H1 (cell line): ENCODE measurements at regions not wholly inside any gene's neighbourhood (a gene's known extent, or its start where the extent isn't known, plus 50 kb on each side); places are given as distances from the start of the nearest gene placed in this dataset.

Experiments used
- CTCF ChIA-PET: fragments of 300-600 bp; sonication (Branson Sonifier 250); formaldehyde crosslinking; loops from one replicate; lab custom pipeline; 2021; ENCODE audit not compliant: partially characterized antibody; lab: Charles Lee
- POLR2A ChIA-PET: fragments of 300-600 bp; sonication (Branson Sonifier 250); formaldehyde crosslinking; loops from one replicate; lab custom pipeline; 2021; ENCODE audit warnings: inconsistent platforms; ENCODE audit not compliant: partially characterized antibody; lab: Charles Lee
- DNase-seq, 2 experiments: peaks; one replicate each; pipeline versions ENCODE4 v3.0.0 to v3.0.0-alpha.2; 2010 to 2022; ENCODE audit warnings: low spot score in 2 of 2, low read depth in 1 of 2, mixed read lengths in 1 of 2
- FAIRE-seq: peaks from 2 replicates; lab custom pipeline; 2011; peaks lifted over from hg19 to GRCh38; lab: Jason Lieb, UNC
- H2AFZ ChIP-seq: 2 replicates; pipeline ENCODE4 v1.8.1; 2012; ENCODE audit warnings: low read length, inconsistent platforms
- H2AK5ac ChIP-seq: 2 replicates; pipeline ENCODE4 v1.6.1; 2013; ENCODE audit warnings: low read depth, low read length
- H2BK120ac ChIP-seq: replicated peaks from 2 replicates; pipeline ENCODE3; 2013; ENCODE audit warnings: low read depth, low read length, inconsistent platforms
- H2BK12ac ChIP-seq: 2 replicates; pipeline ENCODE4 v1.6.1; 2013; ENCODE audit warnings: low read depth, low read length
- H2BK15ac ChIP-seq: 2 replicates; pipeline ENCODE4 v1.6.1; 2013; ENCODE audit warnings: low read length
- H2BK20ac ChIP-seq: 2 replicates; pipeline ENCODE4 v1.6.1; 2013; ENCODE audit warnings: low read length
- H2BK5ac ChIP-seq: 2 replicates; pipeline ENCODE4 v1.6.1; 2013; ENCODE audit warnings: low read depth, low read length
- H3K14ac ChIP-seq: 2 replicates; pipeline ENCODE4 v1.6.1; 2013; ENCODE audit warnings: inconsistent platforms; ENCODE audit not compliant: insufficient read length
- H3K18ac ChIP-seq: 2 replicates; pipeline ENCODE4 v1.6.1; 2013; ENCODE audit warnings: low read length; ENCODE audit errors: extremely low read depth
- H3K23ac ChIP-seq: 2 replicates; pipeline ENCODE4 v1.6.1; 2013; ENCODE audit warnings: inconsistent platforms; ENCODE audit not compliant: insufficient read length
- H3K23me2 ChIP-seq: 2 replicates; pipeline ENCODE4 v1.6.1; 2013; ENCODE audit warnings: low read depth, low read length
- H3K27ac ChIP-seq: 2 replicates; pipeline ENCODE4 v1.6.1; 2011; ENCODE audit warnings: low read depth, low read length, inconsistent platforms
- H3K27me3 ChIP-seq, 4 experiments: replicated peaks in 1 of 4; 1 replicate in 1 of 4; 2 replicates in 3 of 4; pipeline versions ENCODE4 v1.6.1 to v1.8.1; 2011 to 2013; ENCODE audit warnings: low read length in 3 of 4, mild to moderate bottlenecking in 3 of 4, inconsistent platforms in 2 of 4, mixed read lengths in 2 of 4, moderate library complexity in 1 of 4; ENCODE audit not compliant: control insufficient read depth in 3 of 4, insufficient read depth in 3 of 4; ENCODE audit errors: extremely low read depth in 1 of 4
- H3K36me3 ChIP-seq, 4 experiments: 2 replicates each; pipeline versions ENCODE4 v1.6.1 to v1.8.1; 2011 to 2013; ENCODE audit warnings: mild to moderate bottlenecking in 4 of 4, low read length in 3 of 4, moderate library complexity in 2 of 4, control low read depth in 1 of 4, inconsistent platforms in 1 of 4; ENCODE audit not compliant: insufficient read depth in 4 of 4, control insufficient read depth in 2 of 4
- H3K4ac ChIP-seq: replicated peaks from 2 replicates; pipeline ENCODE3; 2013; ENCODE audit warnings: low read length, low read depth, mixed read lengths, inconsistent platforms; ENCODE audit not compliant: insufficient read length
- H3K4me1 ChIP-seq, 4 experiments: replicated peaks in 1 of 4; 1 replicate in 1 of 4; 2 replicates in 3 of 4; pipeline versions ENCODE4 v1.6.1 to v1.8.1; 2011 to 2013; ENCODE audit warnings: low read length in 3 of 4, inconsistent platforms in 2 of 4, mixed read lengths in 1 of 4; ENCODE audit not compliant: insufficient read depth in 4 of 4, control insufficient read depth in 3 of 4
- H3K4me2 ChIP-seq, 2 experiments: 2 replicates each; pipeline versions ENCODE4 v1.6.1 to v1.8.1; 2011 to 2013; ENCODE audit warnings: low read depth in 2 of 2, low read length in 2 of 2, control low read depth in 1 of 2, inconsistent platforms in 1 of 2, mild to moderate bottlenecking in 1 of 2; ENCODE audit not compliant: insufficient read depth in 1 of 2
- H3K4me3 ChIP-seq, 4 experiments: fragments of 200-600, 300-600 bp in 1 of 4; sonication (generic), shearing (Covaris generic), sonication (Bioruptor Twin) in 1 of 4; 2 replicates each; pipeline versions ENCODE4 v1.5.1 to v1.8.1; 2011 to 2016; ENCODE audit warnings: low read length in 4 of 4, low read depth in 3 of 4, control low read depth in 2 of 4, inconsistent platforms in 2 of 4, mild to moderate bottlenecking in 2 of 4, mixed read lengths in 1 of 4, moderate library complexity in 1 of 4; ENCODE audit not compliant: insufficient read depth in 2 of 4; ENCODE audit errors: extremely low read depth in 1 of 4
- H3K56ac ChIP-seq: replicated peaks from 2 replicates; pipeline ENCODE3; 2013; ENCODE audit warnings: low read depth, mild to moderate bottlenecking, mixed read lengths, low read length, inconsistent platforms; ENCODE audit not compliant: insufficient read length
- H3K79me1 ChIP-seq: 2 replicates; pipeline ENCODE4 v1.6.1; 2013; ENCODE audit warnings: low read depth, low read length, control low read depth
- H3K79me2 ChIP-seq, 2 experiments: 2 replicates each; pipeline versions ENCODE4 v1.6.1 to v1.8.1; 2012 to 2013; ENCODE audit warnings: low read length in 2 of 2, mild to moderate bottlenecking in 2 of 2, inconsistent platforms in 1 of 2; ENCODE audit not compliant: insufficient read depth in 2 of 2, control insufficient read depth in 1 of 2
- H3K9ac ChIP-seq, 4 experiments: replicated peaks in 1 of 4; 1 replicate in 1 of 4; 2 replicates in 3 of 4; pipeline versions ENCODE4 v1.6.1 to v1.8.1; 2011 to 2013; ENCODE audit warnings: low read depth in 3 of 4, low read length in 3 of 4, control low read depth in 2 of 4, mild to moderate bottlenecking in 2 of 4, moderate library complexity in 2 of 4, inconsistent platforms in 1 of 4; ENCODE audit errors: extremely low read depth in 1 of 4
- H3K9me3 ChIP-seq, 2 experiments: 2 replicates each; pipeline versions ENCODE4 v1.6.1 to v1.8.1; 2012 to 2013; ENCODE audit warnings: mild to moderate bottlenecking in 2 of 2, moderate library complexity in 2 of 2, control low read depth in 1 of 2, inconsistent platforms in 1 of 2, low read depth in 1 of 2, low read length in 1 of 2, mixed read lengths in 1 of 2; ENCODE audit not compliant: insufficient read depth in 2 of 2
- H4K20me1 ChIP-seq, 2 experiments: replicated peaks in 1 of 2; 2 replicates each; pipeline versions ENCODE3 to v1.8.1; 2011 to 2013; ENCODE audit warnings: inconsistent platforms in 2 of 2, low read length in 2 of 2, mild to moderate bottlenecking in 1 of 2; ENCODE audit not compliant: insufficient read depth in 2 of 2, control insufficient read depth in 1 of 2
- H4K5ac ChIP-seq: 2 replicates; pipeline ENCODE4 v1.6.1; 2013; ENCODE audit warnings: low read length, low read depth, mixed read lengths, inconsistent platforms; ENCODE audit not compliant: insufficient read length
- H4K8ac ChIP-seq: 2 replicates; pipeline ENCODE4 v1.8.0; 2013; ENCODE audit warnings: mild to moderate bottlenecking, moderate library complexity, low read length, inconsistent platforms; ENCODE audit not compliant: insufficient read depth; ENCODE audit errors: extremely low read depth
- H4K91ac ChIP-seq: replicated peaks from 2 replicates; pipeline ENCODE3; 2013; ENCODE audit warnings: low read length, mixed read lengths, inconsistent platforms; ENCODE audit not compliant: insufficient read length
- NRF1 ChIP-seq: IDR thresholded peaks from 2 replicates; pipeline ENCODE4 v1.6.1; 2011; ENCODE audit warnings: mild to moderate bottlenecking, low read depth, low read length, improper control_type of control experiment
- PHF8 ChIP-seq: fragments of 200-600 bp; sonication (generic); conservative IDR thresholded peaks from 2 replicates; pipeline ENCODE4 v1.7.1; 2012; ENCODE audit warnings: low read depth, mild to moderate bottlenecking, inconsistent platforms, low read length, moderate library complexity
- POU5F1 ChIP-seq: IDR thresholded peaks from 2 replicates; pipeline ENCODE4 v1.6.1; 2011; ENCODE audit warnings: low read depth, mild to moderate bottlenecking, low read length, moderate library complexity
- RAD21 ChIP-seq, 2 experiments: IDR thresholded peaks in 1 of 2; conservative IDR thresholded peaks in 1 of 2; 2 replicates each; pipeline ENCODE4 v1.6.1; 2011; ENCODE audit warnings: low read depth in 2 of 2, low read length in 2 of 2, improper control_type of control experiment in 1 of 2, inconsistent platforms in 1 of 2, mild to moderate bottlenecking in 1 of 2, moderate library complexity in 1 of 2
- RXRA ChIP-seq: IDR thresholded peaks from 2 replicates; pipeline ENCODE4 v1.6.1; 2011; ENCODE audit warnings: low read depth, mild to moderate bottlenecking, low read length, moderate library complexity; ENCODE audit not compliant: insufficient read depth
- SUZ12 ChIP-seq: fragments of 200-600 bp; sonication (generic); IDR thresholded peaks from 2 replicates; pipeline ENCODE4 v1.6.1; 2012; ENCODE audit warnings: mild to moderate bottlenecking, inconsistent platforms, low read length, moderate library complexity, mixed read lengths
- WGBS, 2 experiments: shearing (Covaris generic) in 1 of 2; methylation state at CpG; one replicate each; pipeline versions ENCODE4 v1.1.6 to v1.1.7; 2013 to 2015; ENCODE audit warnings: low lambda C conversion rate in 2 of 2, mixed read lengths in 2 of 2, inconsistent platforms in 1 of 2, low coverage in 1 of 2, missing lambda C conversion rate in 1 of 2; ENCODE audit not compliant: insufficient replicate concordance in 2 of 2, insufficient coverage in 1 of 2, insufficient read length in 1 of 2; ENCODE audit errors: extremely low coverage in 1 of 2, missing lambda C conversion rate in 1 of 2; 5-methylcytosine and 5-hydroxymethylcytosine counted together
- TF ChIP-seq, protein P1 (sequence below), 3 experiments: IDR thresholded peaks; 1 replicate in 2 of 3; 2 replicates in 1 of 3; pipeline versions ENCODE4 v1.5.1 to v1.6.1; 2011; ENCODE audit warnings: low read length in 3 of 3, mild to moderate bottlenecking in 3 of 3, inconsistent platforms in 2 of 3, low read depth in 1 of 3, moderate library complexity in 1 of 3; ENCODE audit not compliant: insufficient read depth in 1 of 3; ENCODE audit errors: control extremely low read depth in 1 of 3

GRCh38 chr4:20428436-20429160 is 176.9 kb downstream of the SLIT2 start:
- Histone ChIP-seq H2BK5ac (no peak overlapping the region), H3K79me1 (no peaks in the 10 kb centered on the region), H3K4me1 (peaks cover 0 to 7% (median 2%) of the 10 kb centered on the region in 4 experiments; a peak in 2 of 7 replicates), H4K20me1 (no peaks in the 10 kb centered on the region), H4K8ac (no peak overlapping the region), H3K4me3 (no peak overlapping the region), H3K4me2 (no peak overlapping the region), H3K79me2 (no peaks in the 10 kb centered on the region), H3K56ac (no peak overlapping the region), H2AFZ (no peak overlapping the region), H2BK12ac (no peak overlapping the region), H3K9ac (no peak overlapping the region), H3K27ac (no peak overlapping the region), H2AK5ac (no peak overlapping the region), H2BK120ac (no peak overlapping the region), H3K23me2 (no peaks in the 10 kb centered on the region), H3K9me3 (no peaks in the 10 kb centered on the region), H3K36me3 (no peaks in the 10 kb centered on the region), H3K18ac (no peak overlapping the region), H3K4ac (no peak overlapping the region), H2BK20ac (no peak overlapping the region), H4K5ac (no peak overlapping the region), H3K27me3 (no peaks in the 10 kb centered on the region), H3K14ac (no peak overlapping the region), H2BK15ac (no peak overlapping the region), H3K23ac (no peak overlapping the region), H4K91ac (no peak overlapping the region)
- CTCF ChIA-PET = interaction anchor here (0.7 to 3.5 kb wide), 19 partner anchors 10 to 256 kb away, joined by 3 to 13 read pairs (median 4); no protein-coding TSS in a partner anchor
- WGBS, 2 experiments = 81 to 100% methylated on average over 1 to 8 of the region's 8 CpGs
- FAIRE-seq = no peak
- no peak for DNase-seq
- POLR2A ChIA-PET = interaction anchor here (1.6 kb wide), 1 partner anchor 177 kb away, joined by 4 read pairs; no protein-coding TSS in a partner anchor
- TF ChIP-seq RXRA (no peak), NRF1 (no peak), RAD21 (IDR thresholded peaks at IDR 0.05 in 1 of 2, conservative IDR thresholded peaks at IDR 0.05 in 1 of 2; ENCODE audit: low read depth in 2 of 2, low read length in 2 of 2) (peak; percentile 61 to 63), SUZ12 (no peak), PHF8 (no peak), POU5F1 (no peak)
- TF ChIP-seq, protein P1, sequence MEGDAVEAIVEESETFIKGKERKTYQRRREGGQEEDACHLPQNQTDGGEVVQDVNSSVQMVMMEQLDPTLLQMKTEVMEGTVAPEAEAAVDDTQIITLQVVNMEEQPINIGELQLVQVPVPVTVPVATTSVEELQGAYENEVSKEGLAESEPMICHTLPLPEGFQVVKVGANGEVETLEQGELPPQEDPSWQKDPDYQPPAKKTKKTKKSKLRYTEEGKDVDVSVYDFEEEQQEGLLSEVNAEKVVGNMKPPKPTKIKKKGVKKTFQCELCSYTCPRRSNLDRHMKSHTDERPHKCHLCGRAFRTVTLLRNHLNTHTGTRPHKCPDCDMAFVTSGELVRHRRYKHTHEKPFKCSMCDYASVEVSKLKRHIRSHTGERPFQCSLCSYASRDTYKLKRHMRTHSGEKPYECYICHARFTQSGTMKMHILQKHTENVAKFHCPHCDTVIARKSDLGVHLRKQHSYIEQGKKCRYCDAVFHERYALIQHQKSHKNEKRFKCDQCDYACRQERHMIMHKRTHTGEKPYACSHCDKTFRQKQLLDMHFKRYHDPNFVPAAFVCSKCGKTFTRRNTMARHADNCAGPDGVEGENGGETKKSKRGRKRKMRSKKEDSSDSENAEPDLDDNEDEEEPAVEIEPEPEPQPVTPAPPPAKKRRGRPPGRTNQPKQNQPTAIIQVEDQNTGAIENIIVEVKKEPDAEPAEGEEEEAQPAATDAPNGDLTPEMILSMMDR (IDR thresholded peaks at IDR 0.05; ENCODE audit: control extremely low read depth in 1 of 3, insufficient read depth in 1 of 3, low read depth in 1 of 3, low read length in 3 of 3) = peak in 2 of 3 experiments; percentile 15 to 30; a peak in 2 of 4 replicates
